ENCODE measurements at regions not wholly inside any gene's neighbourhood (a gene's known extent, or its start where the extent isn't known, plus 50 kb on each side); places are given as distances from the start of the nearest gene placed in this dataset.

GRCh38 chr3:43979645-43980044 is 262.0 kb upstream of the TOPAZ1 start:
- DNase-seq (ENCODE audit: low read depth in 2 of 2), result no peak

GRCh38 chr3:43994657-43995546 is 246.8 kb upstream of the TOPAZ1 start:
- DNase-seq (ENCODE audit: low read depth in 2 of 2), result peak in 1 of 2 donors; percentile 2

- DNase-seq (ENCODE audit: low read depth in 2 of 2), result peak in 1 of 2 donors; percentile 3
Measured at GRCh38 chr3:43995547-43996378, 245.9 kb upstream of the TOPAZ1 start.

- DNase-seq (ENCODE audit: low read depth in 2 of 2), result peak in 1 of 2 donors; percentile 15
Measured at GRCh38 chr3:43996379-43997301, 245.0 kb upstream of the TOPAZ1 start.

- DNase-seq (ENCODE audit: low read depth in 2 of 2), result no peak
Measured at GRCh38 chr3:43997316-43997715, 244.4 kb upstream of the TOPAZ1 start.

DNA sequence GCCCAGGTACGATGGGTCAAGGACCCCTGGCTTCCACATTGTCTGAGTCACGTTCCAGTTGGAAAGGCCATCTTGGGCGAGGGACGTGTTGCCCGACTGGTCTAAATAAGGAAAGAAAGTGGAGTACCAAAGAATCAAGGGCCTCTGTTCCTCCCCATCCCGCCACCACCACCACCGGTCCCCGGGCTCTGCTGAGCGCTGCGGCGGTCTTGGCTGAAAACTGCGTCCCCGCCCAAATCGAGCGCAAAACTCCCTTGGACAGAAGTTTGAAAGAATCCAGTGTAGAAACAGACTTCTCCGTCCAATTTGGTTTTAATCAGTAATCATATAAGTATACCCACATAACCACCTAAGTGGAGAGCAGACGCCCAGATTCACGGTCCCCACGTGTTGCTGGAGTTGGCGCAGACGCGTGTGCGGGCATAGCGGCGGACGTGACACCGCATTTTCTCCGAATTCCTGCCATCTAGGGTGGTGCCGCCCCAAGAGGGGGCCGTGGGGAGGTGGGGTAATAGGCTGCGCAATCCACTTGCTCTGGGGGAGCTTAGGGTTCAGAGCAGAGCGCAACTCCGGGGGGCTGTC is 243.8 kb upstream of the TOPAZ1 start:
- DNase-seq (ENCODE audit: low read depth in 2 of 2), result no peak

DNA sequence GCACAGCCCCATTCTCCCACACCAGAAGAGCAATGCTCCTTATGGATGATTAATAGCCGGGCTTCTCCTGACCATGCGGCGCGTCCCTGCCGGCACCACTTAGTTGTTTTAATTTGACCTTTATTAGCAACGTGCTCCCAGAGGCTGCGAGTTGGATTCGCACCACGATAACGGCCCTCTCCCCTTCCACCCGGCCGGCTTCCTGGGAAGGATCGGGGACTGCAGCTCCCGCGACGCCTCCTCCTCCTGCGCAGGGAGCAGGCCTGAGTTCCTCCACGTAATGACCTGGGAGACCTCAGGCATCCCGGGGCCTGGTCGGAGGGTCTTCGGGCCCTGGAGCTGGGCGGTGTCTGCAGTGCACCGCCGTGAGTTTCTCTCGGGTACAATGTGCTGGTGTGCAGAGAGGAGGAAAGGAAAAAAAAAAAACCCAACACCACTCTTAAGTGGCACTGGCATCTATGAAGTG is 243.3 kb upstream of the TOPAZ1 start:
- no peak for DNase-seq (ENCODE audit: low read depth in 2 of 2)

DNA sequence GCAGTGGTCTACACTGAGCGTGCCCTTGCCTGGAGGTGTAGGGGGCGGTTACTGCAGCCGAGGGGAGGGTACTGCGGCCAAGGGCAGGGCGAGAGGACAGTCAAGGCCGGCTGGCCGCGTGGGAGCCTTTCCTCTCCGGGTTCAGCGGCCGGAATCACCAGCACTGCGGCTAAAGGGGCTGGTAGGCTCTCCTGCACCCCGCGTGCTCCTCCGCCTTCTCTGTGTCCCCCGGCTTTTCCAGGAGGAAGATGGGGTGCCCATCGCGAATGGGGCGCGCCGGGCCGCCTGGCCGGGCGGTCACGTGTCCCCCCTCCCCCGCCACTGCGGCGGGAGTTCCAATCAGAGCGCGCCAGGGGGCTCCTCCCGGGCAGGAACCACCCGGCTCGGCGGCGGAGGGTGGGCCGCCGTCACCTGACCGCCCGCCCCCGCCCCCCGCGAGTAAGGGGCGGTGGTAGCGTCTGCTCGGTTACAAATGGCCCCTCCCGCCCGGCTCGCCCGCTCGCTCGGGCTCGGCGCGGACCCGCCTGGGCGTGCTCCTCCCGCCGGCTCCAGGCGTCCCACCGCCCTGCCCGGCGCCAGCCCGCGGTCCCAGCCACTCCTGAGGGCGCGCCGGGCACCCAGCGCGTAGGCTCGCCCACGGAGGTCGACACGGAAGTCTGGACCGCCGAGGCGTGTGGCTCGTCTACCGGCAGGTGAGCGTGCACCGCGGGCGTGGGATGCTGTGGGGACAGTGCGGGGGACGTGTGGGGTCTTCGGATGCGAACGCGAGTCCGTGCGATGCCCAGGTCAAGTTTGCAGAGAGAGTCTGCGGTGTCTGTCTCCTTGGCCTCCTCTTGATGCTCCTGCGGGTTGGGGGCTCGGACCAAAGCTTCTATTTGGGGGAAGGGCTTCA is 242.6 kb upstream of the TOPAZ1 start:
- no peak for DNase-seq (ENCODE audit: low read depth in 2 of 2)

- no peak for DNase-seq (ENCODE audit: low read depth in 2 of 2)
Measured at GRCh38 chr3:43999728-44000319, 241.9 kb upstream of the TOPAZ1 start.

GRCh38 chr3:44000586-44000985 is 241.1 kb upstream of the TOPAZ1 start:
- no peak for DNase-seq (ENCODE audit: low read depth in 2 of 2)

- no peak for DNase-seq (ENCODE audit: low read depth in 2 of 2)
Measured at GRCh38 chr3:44001072-44001471, 240.6 kb upstream of the TOPAZ1 start.

DNA sequence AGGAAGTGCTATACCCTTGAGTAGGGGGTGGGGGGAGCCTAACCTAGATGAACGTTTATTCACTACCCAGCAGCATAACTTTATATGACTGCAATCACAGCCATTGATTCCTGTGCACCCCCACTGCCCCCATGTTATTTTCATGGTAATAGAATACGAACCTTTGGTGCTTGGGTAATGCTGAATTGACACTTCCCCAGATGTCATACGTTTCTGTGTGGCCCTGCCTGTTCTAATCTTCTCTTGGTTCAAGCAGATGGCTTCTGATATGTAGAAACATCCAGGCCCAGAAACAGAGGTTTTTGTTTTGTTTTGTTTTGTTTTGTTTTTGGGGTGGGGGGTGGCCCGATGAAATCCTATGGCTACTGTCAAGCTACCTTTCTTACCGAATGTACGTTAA is 237.9 kb upstream of the TOPAZ1 start:
- no peak for DNase-seq (ENCODE audit: low read depth in 2 of 2)

DNA sequence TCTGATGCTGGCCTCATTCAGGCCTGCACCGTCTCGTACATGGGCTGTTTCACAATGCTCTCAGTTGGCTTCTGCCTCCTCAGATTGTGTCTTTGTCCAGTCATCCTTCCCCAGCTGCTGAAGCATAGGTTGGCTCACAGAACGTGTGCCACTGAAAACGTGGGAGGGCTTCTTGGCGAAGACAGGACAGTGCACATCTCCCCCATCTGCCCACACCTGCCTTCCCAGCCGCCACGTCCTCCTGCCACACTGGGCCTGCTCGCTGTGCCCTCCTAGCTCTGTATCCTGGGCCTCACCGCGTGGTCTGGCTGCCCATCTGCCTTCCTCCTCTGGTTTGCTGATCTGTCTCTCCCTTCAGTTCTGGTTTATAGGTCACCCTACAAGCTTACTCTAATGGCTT is 230.0 kb upstream of the TOPAZ1 start:
- DNase-seq (ENCODE audit: low read depth in 2 of 2), result no peak

DNA sequence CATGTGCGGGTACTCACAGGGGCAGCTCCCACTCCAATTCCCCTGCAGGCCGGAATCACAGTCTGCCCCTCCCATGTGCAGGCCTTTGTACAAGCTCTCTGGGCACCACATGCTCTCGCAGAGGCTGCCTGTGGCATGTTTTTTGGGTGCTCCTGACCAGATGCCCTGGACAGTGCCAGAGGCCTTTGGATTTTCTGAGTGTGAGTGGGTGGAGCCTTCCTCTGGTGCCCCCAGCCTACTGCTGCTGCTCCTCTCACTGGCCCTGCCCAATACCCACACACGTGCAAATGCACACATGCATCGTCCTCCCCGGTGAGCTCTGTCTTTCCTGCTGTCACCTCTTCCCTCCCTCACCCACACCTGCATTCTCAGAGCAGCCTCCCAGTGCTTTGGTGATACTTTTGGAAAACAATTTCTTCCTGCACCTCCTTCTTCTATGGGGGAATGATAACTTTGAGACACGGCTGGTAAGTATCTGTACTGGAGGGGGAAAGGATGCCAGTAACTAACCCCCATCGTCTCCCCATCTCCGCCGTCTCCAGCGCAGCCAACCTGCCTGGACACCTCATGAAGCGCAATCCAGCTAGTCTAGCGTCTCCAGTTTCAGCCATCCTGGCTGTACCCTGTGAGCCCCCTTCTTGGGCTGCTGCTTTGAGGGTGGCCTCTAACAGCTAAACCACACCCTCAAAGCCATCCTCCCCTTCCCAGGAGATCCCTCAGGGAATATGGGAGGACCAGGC is 229.4 kb upstream of the TOPAZ1 start:
- DNase-seq (ENCODE audit: low read depth in 2 of 2), result no peak

DNA sequence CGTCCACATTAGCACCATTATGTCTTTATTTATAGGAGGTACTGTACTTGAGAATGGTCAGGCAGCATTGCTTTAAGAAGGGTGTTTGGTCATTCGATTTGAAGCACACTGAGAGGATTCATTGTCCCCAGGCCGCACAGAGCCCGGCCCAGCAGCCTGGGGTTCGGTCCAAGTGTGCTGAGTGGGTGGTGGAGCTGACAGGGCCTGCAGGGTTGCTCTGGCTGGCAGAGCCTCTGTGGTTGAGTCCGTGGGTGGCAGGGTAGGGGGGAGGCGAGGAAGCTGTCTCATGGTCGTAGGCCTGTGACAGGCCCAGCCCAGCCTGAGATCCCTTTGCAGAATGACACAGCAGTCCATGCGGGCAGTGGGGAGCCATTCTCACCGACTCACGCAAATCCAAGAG is 227.7 kb upstream of the TOPAZ1 start:
- no peak for DNase-seq (ENCODE audit: low read depth in 2 of 2)

DNA sequence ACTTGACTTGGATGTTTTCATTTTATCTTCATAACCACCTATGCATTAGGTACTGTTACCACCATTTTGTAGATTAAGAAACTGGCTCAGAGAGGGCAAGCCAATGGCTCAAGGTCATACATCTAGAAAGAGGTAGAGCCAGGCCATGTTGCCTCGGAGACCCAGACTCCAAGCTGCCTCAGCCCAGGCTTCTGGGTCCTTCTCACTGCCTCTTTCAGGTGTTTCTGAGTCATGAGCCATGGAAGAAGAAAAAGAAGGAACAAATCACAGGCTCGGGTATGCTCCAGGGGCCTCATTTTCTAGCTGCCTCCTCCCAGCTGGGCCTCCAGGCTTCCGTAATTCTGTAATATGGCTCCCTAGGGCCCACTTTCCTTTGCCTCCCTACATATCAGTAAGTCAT is 226.5 kb upstream of the TOPAZ1 start:
- DNase-seq (ENCODE audit: low read depth in 2 of 2), result no peak

DNA sequence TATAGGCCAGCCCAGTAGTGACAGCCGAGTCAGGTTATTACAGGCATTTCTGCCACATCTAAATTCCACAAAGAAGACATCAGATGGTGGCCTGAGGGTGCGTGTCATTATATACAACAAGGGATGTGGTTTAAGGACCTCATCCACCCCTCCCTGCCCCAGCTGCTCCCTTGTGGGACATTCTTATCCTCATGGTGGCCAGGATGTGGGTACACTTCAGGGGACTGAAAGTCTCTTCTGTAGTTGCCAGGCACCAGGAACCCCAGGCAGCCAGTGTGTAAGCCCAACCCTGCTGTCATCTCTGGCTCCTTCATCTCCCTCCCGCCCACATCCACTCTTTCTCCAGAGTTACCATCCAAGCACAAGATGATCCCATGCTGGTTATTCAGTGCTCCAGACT is 224.9 kb upstream of the TOPAZ1 start:
- no peak for DNase-seq (ENCODE audit: low read depth in 2 of 2)

- no peak for DNase-seq (ENCODE audit: low read depth in 2 of 2)
Measured at GRCh38 chr3:44018926-44019325, 222.8 kb upstream of the TOPAZ1 start.

DNA sequence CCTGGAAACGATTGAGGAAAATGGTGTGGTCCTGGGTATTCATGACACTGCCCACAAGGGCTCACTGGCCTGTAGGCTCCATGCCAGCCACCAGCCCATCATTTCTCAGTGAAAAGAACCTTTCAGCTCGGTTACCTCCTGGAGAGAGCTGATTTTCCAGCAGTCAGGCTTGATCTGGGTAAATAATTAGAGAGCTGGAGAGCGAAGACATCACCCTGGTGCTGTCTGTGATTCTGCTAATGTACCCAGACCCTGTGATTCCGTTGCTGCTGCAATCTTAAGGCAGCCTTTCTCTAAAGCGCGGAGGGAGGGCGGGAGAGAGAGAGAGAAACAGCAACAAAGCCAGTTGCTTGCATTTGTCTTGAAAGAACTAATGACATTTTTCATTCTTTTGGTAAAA is 221.9 kb upstream of the TOPAZ1 start:
- no peak for DNase-seq (ENCODE audit: low read depth in 2 of 2)
